Colonic mucosa (tissue), 4 donors: ENCODE measurements at regions not wholly inside any gene's neighbourhood (a gene's known extent, or its start where the extent isn't known, plus 50 kb on each side); places are given as distances from the start of the nearest gene placed in this dataset.

Experiments
- DNase-seq: peaks from one replicate; pipeline ENCODE4 v3.0.0-alpha.2; 2020
- H3K27ac ChIP-seq: fragments of 200-600 bp; one replicate; pipeline ENCODE4 v1.8.0; 2021
- H3K27me3 ChIP-seq: fragments of 200-600 bp; one replicate; pipeline ENCODE4 v1.8.0; 2021
- H3K36me3 ChIP-seq: fragments of 200-600 bp; one replicate; pipeline ENCODE4 v1.8.0; 2021
- H3K4me1 ChIP-seq: fragments of 200-600 bp; one replicate; pipeline ENCODE4 v1.8.0; 2021; ENCODE audit warnings: mild to moderate bottlenecking
- H3K4me3 ChIP-seq: fragments of 200-600 bp; one replicate; pipeline ENCODE4 v1.8.0; 2021
- H3K9ac ChIP-seq, 2 donors: one replicate each; pipeline ENCODE4 v1.7.0; 2013; ENCODE audit warnings: control low read depth in 2 of 2, low read depth in 2 of 2, low read length in 2 of 2
- H3K9me3 ChIP-seq: fragments of 200-600 bp; one replicate; pipeline ENCODE4 v1.8.0; 2021
- CTCF ChIP-seq: fragments of 200-600 bp; IDR thresholded peaks from one replicate; pipeline ENCODE4 v1.8.0; 2022; ENCODE audit warnings: antibody characterized with exemption, mild to moderate bottlenecking
- intact Hi-C: fragments of 100-400 bp; cut with DNase I; formaldehyde crosslinking; loops from one replicate; pipeline ENCODE4 v1.14.1; 2022
- donor health status: healthy.
- donor health status: DM: no; HTN: no; CAD: no.
- donor health status: DM: no; HTN: no; CAD: no.

GRCh38 chr11:116460156-116460920 lies 312.4 kb downstream of the BUD13 start:
- Histone ChIP-seq H3K27ac (no peak overlapping the region), H3K9me3 (no peaks in the 10 kb centered on the region), H3K4me3 (no peak overlapping the region), H3K4me1 (peaks cover 7% of the 10 kb centered on the region), H3K36me3 (no peaks in the 10 kb centered on the region), H3K27me3 (no peaks in the 10 kb centered on the region), H3K9ac (no peak overlapping the region)
- peak; percentile 36 for DNase-seq
- intact Hi-C loops = no loop called here
- no peak for TF ChIP-seq CTCF

DNA sequence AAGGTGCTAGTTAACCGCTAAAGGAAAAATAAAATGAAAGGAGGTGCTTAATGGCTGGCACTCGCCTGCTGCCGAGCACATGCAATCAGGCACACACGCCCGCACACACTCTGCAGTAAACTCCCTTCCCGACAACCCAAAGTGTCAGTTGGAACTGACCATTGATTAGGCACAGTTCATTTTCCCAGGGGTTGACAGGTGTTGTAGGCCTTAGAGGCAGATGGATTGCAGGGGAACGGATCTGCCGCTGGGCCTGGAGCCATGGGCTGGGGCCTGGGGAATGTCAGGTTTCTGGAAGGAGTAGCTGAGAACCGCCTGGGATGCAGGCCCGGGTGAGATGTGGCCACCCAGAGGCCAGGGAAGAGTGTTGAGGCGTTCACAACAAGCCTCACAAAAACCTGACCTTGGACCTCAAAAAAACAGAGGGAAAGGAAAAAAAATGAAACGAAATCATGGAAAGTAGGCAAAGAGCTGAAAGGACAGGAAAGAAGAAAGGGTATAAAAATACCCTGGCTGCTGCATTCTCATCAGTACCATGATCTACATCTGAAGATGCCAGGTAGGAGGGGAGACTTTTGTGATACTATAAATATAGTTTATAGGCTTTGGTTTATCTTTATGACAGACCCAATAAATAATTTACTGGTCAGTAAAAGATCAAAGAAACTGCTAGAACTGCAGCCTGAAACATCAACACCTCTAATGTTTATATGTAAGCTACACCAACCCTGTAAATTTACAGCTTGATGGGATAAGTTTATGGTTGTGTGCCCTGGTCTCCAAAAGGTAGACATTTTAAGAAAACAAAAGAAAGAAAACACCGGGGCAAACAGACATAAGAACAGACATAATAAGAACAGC lies 313.4 kb downstream of the BUD13 start:
- H3K4me1 ChIP-seq = peaks cover 7% of the 10 kb centered on the region
- peak; percentile 23 for DNase-seq
- no peak overlapping the region for H3K4me3 ChIP-seq
- intact Hi-C loops = loop anchor here (10.0 kb wide), 1 partner anchor 225 kb away; no protein-coding TSS in a partner anchor
- peak overlapping the region in 1 of 2 donors; percentile 15 for H3K9ac ChIP-seq
- no peak for TF ChIP-seq CTCF
- H3K36me3 ChIP-seq = no peaks in the 10 kb centered on the region
- no peak overlapping the region for H3K27ac ChIP-seq
- H3K27me3 ChIP-seq = no peaks in the 10 kb centered on the region
- no peaks in the 10 kb centered on the region for H3K9me3 ChIP-seq

DNA sequence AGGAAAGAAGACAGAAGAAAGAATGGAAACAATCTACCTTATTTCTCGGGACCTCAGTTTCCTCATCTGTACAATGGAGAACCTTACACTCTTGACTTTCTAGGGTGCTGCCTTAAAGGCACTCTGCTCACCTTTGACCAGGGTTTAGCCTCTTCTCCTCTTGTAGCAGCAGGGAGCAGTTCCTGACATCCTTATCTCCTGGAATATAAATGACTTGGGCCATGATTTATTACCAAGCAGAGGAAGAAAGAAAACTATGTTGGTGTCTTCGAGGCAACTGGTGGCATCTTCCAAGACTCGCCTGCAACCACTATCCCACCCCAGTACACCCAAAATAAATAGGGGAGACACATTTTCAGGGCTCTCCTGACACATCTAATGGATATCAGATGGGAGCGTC lies 314.2 kb downstream of the BUD13 start:
- intact Hi-C loops = loop anchor here (10.0 kb wide), 1 partner anchor 226 kb away; no protein-coding TSS in a partner anchor
- Histone ChIP-seq H3K9me3 (no peaks in the 10 kb centered on the region), H3K27me3 (no peaks in the 10 kb centered on the region), H3K9ac (peak overlapping the region in 1 of 2 donors; percentile 15), H3K4me1 (peaks cover 7% of the 10 kb centered on the region), H3K36me3 (no peaks in the 10 kb centered on the region), H3K27ac (no peak overlapping the region), H3K4me3 (no peak overlapping the region)
- TF ChIP-seq CTCF = no peak
- DNase-seq = no peak

GRCh38 chr11:116457336-116458007 lies 315.3 kb downstream of the BUD13 start:
- no peak overlapping the region for H3K9ac ChIP-seq
- H3K36me3 ChIP-seq = no peaks in the 10 kb centered on the region
- H3K4me3 ChIP-seq = no peak overlapping the region
- no peak for DNase-seq
- peaks cover 7% of the 10 kb centered on the region for H3K4me1 ChIP-seq
- intact Hi-C loops = loop anchor here (10.0 kb wide), 1 partner anchor 227 kb away; no protein-coding TSS in a partner anchor
- H3K27ac ChIP-seq = no peak overlapping the region
- H3K27me3 ChIP-seq = no peaks in the 10 kb centered on the region
- H3K9me3 ChIP-seq = no peaks in the 10 kb centered on the region
- no peak for TF ChIP-seq CTCF

GRCh38 chr11:116454951-116455350 lies 317.8 kb downstream of the BUD13 start:
- Histone ChIP-seq H3K4me3 (no peak overlapping the region), H3K9me3 (no peaks in the 10 kb centered on the region), H3K36me3 (no peaks in the 10 kb centered on the region), H3K27ac (no peak overlapping the region), H3K4me1 (peaks cover 7% of the 10 kb centered on the region), H3K27me3 (no peaks in the 10 kb centered on the region), H3K9ac (no peak overlapping the region)
- no peak for TF ChIP-seq CTCF
- DNase-seq = no peak
- intact Hi-C loops = loop anchor here (2.0 to 10.0 kb wide), 2 partner anchors 42 to 230 kb away; no protein-coding TSS in a partner anchor
